Skeletal muscle cell (primary cell): ENCODE measurements at regions not wholly inside any gene's neighbourhood (a gene's known extent, or its start where the extent isn't known, plus 50 kb on each side); places are given as distances from the start of the nearest gene placed in this dataset.
A peak's percentile ranks its signal among the peaks of the same experiment; 100 is the strongest.

Source experiments
- DNase-seq: peaks from one replicate; pipeline ENCODE4 v3.0.0-alpha.2; 2010; ENCODE audit warnings: low read depth
- H3K4me3 ChIP-seq: 2 replicates; pipeline ENCODE4 v1.5.1; 2011; ENCODE audit warnings: low read depth, mild to moderate bottlenecking, control low read depth, low read length, moderate library complexity

DNA sequence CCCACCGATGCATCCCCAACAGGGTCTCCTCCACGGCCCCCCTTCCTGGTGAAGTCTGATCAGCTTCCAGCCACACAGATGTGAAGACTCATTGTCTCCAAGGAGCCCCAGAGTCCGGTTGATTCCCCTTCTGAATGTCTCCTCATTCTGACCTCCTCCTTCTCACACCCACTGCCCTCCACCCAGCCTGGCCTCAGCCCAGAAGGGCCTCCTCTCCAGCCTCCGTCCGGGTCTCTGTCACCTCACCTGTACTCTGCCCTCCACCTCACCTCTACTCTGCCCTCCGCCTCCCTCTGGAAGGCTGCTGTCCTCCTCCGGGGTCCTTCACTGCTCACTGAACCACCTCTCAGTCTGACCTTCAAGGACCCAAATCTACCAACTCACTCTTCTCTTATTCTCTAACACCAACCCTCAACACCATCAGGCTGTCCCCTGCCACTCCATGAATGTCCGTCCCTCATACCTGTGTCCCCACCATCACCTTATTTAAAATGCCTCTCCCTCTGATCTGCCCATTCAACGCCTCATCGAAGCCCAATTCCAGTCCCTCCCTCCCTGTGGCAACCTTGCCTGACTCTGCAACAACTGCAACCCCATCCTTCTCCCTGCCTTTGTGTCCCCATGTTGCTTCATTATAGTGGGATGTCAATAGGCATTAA is 201.2 kb downstream of the TOMM20 start:
- no peak for DNase-seq
- no peak overlapping the region for H3K4me3 ChIP-seq

DNA sequence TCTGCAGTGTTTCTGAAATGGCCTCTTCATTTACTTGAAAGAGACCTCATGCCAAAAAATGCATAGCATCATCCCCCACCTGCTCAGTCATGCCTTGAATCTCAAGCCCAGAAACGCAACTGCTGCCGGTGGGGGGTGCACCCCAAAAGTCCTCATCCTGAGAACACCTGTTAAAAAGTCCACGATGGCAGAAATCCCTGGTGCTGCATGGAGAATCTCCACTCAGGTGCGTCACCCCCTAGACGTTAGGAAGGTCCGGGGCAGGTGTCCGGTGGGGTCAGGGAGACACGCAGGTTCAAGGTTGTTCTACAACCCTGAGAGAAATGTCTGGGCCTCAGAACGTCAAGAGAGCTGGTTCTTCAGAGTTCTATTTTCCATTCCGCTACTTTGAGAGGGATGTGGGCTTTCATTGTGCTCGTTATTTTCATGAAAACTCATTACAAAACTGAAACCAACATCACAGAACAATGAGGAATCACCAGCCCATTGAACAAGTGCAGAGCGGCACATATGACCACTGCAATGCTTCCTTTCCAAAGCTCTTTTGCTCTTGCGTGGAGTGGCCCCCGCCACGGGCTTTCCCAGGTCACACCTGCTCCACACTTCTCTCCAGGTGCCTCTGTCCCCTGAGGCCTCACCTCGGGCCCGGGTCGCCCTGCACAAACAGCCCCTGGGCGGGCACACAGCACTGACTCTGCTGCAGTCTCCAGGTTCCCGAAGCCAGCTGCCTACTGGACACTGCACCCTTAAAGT is 201.9 kb downstream of the TOMM20 start:
- H3K4me3 ChIP-seq = no peak overlapping the region
- no peak for DNase-seq

DNA sequence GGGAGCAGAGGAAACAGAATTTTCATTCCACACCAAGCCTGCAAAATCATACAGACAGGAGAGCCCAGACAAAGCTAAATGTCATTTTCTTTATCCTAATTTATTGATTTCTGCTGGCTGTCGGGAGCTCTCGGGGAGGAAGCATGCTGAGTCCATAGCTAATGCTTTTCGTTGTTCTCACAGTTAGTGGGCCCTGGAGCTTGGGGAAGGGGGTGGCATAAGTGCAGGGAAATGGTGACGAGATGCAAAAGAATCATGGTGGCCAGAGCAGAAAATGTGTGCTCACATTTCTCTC is 202.4 kb downstream of the TOMM20 start:
- DNase-seq = no peak
- H3K4me3 ChIP-seq = no peak overlapping the region

- H3K4me3 ChIP-seq = no peak overlapping the region
- DNase-seq = peak; percentile 98
Observed at GRCh38 chr1:234925440-234926263, 203.0 kb downstream of the TOMM20 start.

- no peak overlapping the region for H3K4me3 ChIP-seq
- no peak for DNase-seq
Observed at GRCh38 chr1:234924450-234925355, 203.9 kb downstream of the TOMM20 start.

DNA sequence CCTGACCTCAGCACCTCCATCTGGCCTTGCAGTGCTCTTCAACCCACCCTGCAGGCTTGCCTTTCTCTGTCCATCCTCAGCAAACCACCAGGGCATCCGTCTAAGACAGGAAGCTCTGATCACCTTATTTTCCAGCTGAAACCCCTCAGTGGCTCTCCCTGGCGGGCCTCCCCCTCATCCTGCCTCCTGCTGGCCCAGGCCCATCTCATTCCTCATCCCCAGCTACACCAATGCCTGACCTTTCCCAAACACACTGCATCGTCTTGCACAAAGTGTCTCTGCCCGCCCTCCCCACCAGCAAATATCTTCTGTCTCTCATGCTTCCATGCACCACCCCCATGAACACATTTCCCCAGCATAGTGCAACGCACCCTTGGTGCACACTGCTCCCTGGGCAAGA is 205.0 kb downstream of the TOMM20 start:
- DNase-seq = no peak
- H3K4me3 ChIP-seq = no peak overlapping the region

DNA sequence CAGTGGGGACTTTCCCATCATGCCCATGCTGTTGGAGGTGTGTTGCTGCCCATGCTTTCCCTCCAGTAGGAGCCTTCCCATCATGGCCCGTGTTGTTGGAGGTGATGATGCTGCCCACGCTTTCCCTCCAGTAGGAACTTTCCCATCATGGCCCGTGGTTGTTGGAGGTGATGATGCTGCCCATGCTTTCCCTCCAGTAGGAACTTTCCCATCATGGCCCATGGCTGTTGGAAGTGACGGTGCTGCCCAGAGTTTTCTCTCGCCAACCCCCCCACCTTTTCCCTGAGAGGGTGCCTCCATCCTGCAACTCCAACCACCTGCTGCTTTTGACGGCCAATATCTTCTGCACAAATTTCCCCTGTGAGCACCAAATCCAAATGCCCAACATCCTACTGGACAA is 205.7 kb downstream of the TOMM20 start:
- H3K4me3 ChIP-seq = no peak overlapping the region
- no peak for DNase-seq

GRCh38 chr1:234921266-234922062 is 207.2 kb downstream of the TOMM20 start:
- H3K4me3 ChIP-seq = no peak overlapping the region
- DNase-seq = peak; percentile 24

- DNase-seq = no peak
- no peak overlapping the region for H3K4me3 ChIP-seq
Observed at GRCh38 chr1:234920843-234921140, 207.8 kb downstream of the TOMM20 start.

- no peak overlapping the region for H3K4me3 ChIP-seq
- DNase-seq = no peak
Observed at GRCh38 chr1:234920136-234920842, 208.3 kb downstream of the TOMM20 start.

- DNase-seq = no peak
- no peak overlapping the region for H3K4me3 ChIP-seq
Observed at GRCh38 chr1:234918961-234919761, 209.5 kb downstream of the TOMM20 start.

DNA sequence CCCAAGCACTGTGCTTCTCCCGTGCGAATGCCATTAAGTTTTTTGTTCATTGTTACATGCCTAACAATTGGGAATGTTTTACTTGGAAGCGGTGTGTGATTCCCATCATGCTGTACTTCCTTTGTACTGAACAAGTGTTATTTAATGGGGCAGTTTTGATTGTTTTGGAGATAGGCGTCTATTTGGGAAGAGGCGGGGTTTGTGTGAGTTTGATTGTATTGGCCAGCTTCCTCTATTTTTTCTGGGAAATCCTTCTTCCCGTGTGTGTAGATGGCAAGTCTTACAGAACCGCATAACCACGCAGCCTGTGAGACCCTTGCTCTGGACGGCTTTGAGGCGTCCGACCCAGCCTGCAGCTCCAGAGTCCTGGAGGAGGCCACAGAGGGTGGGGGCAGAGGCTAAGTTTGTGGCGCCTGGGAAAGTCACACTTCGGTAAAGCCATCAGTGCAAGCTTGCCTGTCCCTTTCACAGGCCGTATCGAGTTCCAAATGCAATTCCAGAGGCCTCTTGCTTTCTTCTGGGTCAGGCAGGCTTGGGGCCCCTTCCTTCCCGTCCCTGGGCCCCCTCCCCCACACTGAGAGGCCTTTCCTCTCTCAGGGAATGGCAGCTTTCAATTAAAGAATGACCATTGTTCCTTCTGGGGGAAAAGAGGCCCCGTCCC is 210.3 kb downstream of the TOMM20 start:
- DNase-seq = no peak
- no peak overlapping the region for H3K4me3 ChIP-seq

DNA sequence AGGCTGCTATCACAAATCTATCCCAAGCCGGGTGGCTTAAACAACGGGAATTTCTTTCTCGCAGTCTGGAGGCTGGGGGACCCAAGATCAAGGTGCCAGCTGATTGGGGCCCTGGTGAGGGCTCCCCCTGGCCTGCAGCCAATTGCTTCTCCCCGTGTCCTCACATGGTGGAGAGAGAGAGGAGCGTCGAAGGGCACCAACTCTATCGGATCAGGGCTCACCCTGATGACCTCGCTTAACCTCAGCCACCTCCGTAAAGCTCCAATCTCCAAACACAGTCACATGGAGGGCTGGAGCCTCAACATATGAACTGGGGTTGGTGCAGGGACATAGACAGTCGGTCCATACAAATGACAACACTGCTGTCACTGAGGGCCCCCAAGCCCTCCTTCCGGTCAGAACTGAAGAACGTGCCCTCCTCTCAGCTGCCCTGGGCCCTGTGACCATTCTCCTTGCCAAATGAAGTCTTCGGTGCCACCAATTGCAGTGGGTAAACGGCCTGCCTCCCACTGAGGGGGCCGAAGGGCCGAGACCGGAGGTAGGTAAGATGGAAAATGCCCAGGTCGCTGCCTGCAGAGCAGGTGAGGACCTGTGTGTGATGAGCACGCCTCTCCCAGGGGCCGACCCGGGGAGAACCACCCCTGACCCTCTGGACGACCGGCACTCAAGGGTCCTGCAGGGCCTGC is 211.0 kb downstream of the TOMM20 start:
- H3K4me3 ChIP-seq = no peak overlapping the region
- DNase-seq = no peak

DNA sequence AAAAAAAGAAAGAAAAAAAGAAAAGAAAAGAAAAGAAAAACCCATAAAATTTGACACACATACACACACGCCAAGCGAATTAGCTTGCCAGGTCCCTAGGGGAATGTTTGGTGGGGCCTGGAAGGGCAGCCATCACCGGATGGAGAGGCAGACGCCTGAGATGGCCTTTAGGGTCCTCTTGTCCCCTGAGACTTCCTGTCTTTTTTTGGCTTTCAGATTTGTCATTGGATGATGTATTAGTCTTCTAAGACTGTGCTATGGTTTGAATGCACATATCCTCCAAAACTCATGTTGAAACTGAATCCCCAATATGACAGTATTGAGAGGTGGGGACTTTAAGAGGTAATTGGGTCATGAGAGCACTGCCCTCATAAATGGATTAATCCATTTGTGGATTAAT is 211.8 kb downstream of the TOMM20 start:
- no peak for DNase-seq
- no peak overlapping the region for H3K4me3 ChIP-seq

DNA sequence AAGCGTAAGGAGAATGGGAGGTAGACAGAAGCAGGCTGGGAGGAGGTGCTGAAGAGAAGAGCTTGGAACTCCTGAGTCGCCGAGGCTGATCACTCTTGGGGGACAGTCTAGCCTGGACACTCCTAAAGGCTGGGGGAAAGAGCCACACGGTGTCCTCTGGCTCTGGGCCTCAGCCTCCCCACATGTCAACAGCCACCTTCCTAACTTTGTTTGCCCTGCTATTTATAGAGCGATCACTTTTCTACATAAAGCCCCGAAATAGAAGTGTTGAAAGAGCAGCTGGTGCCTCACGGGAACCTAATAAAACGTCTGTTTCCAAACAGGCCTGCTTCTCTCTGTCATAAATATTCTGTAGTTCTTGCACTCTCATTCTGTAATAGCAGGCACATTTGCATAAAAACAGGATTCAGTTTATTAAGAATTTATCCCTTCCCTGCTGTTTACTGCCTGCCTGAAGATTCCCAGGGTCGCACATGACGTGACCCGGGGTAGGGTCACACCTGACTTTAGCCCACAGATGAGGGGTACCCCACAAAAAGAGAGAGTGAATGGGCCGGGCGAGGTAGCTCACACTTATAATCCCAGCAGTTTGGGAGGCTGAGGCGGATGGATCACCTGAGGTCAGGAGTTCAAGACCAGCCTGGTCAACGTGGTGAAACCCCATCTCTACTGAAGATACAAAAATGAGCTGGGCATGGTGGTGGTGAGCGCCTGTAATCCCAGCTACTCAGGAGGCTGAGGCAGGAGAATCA is 212.5 kb downstream of the TOMM20 start:
- no peak overlapping the region for H3K4me3 ChIP-seq
- peak; percentile 41 for DNase-seq
